Hippocampal formation (tissue), 2 donors: ENCODE measurements at regions not wholly inside any gene's neighbourhood (a gene's known extent, or its start where the extent isn't known, plus 50 kb on each side); places are given as distances from the start of the nearest gene placed in this dataset.
"Not testable (repeated sequence)": the region's sequence is repeated elsewhere in the genome, so short reads cannot be mapped to it uniquely, and the experiment has no call there.

Experiments
- DNase-seq, 2 donors: peaks; one replicate each; lab custom pipeline; 2025; lab: John Stamatoyannopoulos, UW

DNA sequence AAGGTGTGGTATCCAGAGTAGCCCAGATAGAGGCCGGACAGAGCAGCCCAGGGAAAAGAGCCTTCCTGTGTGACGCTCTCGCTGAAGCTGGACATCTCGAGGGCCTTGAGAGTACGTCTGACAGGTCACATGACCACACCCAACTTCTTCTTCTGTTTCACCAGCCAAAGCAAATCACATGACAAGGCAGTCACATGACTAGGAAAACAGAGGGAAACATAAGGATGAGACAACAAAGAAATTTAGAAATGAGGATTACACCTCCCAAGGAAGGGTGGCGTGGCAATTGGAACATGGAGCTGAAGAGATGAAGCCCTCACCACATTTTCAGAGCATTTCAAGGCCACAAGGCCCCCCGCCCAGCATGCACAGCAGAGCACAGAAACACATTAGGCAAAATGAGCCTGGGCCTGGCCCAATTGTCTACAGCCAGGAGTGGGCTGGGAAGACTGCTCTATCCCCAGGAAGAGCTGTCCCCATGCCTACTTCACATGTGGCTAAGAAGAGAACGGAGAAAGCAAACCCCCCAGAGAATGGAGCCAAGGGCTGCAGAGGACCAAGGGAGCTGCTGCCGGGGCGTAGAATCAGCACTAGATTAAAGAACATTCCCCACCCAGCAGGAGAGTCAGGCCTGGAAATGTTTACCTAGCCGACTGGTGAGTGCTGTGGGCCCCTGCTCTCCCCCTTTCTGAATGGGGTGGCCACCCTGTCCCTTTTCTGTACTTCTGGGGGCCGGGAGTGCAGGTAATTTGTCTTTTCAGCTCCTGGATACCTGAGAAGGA lies 305.1 kb downstream of the NPHP4 start:
- DNase-seq, result no peak

DNA sequence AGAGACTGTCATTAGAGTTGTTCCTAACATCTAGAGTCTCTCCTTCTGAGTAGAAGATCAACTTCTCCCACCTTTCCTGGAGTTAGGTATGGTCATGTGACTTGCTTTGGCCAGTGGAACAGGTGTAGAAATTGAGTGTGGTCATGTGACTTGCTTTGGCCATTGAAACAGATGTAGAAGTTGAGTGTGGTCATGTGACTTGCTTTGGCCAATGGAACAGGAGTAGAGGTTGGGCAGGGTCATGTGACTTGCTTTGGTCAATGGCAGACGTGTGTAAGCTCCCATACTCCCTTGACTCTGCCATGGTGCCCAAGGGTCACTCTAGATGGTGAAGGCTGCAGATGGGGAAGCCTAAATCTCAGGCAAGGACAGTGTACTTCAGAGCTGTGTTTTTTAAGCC lies 306.0 kb downstream of the NPHP4 start:
- no peak for DNase-seq

DNA sequence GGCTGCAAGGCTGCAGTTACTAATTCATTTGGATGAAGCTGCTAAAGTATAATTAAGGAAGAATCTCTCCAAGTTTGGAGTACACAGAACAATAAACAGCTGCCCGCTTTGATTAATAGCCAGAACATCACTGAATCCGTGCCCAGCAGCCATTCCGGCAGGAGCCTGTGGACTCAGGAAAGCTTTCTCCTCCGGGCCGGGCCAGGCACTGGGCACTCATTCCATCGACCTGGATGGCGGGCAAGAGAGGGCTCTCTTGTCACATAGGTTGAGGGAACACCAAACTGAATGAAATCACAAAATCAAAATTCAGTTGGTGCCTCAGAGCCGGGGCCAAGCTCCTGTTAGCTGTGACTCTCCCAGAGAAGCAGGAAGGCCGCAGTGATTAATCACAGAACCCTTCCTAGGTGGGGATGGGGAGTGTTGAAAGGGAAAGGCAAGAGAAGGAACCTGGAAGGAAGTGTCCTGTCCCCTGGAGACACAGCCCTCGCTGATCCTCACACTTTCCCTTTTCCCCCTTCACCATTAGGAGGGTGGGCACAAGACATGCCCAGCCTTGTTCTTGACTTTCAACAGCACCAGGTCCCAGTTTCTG lies 306.7 kb downstream of the NPHP4 start:
- no peak for DNase-seq

DNA sequence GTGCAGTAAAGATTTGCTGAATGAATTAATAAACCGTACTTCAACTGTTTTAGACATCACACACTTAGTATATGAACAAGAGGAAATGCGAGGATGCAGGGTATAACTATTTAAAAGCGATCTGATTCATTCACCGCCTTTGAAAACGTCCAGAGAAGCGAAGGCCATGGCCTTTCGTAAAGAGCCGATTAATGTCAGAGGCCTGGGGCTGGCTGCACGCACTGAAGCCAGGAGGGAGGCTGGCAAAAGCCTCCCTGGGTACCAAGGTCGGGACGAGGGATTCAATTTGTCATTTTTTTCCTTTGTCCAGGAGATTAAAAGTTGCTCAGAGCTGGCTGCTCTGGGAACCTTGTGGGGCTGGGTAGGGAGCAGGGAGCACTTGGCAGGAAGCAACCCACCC lies 307.4 kb downstream of the NPHP4 start:
- DNase-seq, result no peak

DNA sequence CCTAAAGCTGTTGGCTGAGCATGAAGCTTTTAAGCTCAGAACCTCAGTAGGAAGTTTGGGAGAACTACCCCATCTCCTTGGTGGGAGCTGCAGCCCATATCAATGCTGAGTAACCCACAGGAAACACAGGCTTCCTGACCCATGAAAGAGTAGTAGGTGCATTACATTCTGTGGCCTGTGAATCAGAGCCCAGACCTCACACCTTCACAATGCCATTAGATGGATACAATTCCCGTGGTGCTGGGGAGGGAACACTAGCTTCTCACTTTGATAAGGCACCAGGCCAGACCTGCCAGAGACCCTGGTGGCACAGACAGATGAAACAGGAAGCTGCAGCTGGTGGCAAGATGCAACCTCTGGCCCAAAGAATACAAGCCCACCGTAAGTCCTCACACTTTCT lies 308.8 kb downstream of the NPHP4 start:
- no peak for DNase-seq

DNA sequence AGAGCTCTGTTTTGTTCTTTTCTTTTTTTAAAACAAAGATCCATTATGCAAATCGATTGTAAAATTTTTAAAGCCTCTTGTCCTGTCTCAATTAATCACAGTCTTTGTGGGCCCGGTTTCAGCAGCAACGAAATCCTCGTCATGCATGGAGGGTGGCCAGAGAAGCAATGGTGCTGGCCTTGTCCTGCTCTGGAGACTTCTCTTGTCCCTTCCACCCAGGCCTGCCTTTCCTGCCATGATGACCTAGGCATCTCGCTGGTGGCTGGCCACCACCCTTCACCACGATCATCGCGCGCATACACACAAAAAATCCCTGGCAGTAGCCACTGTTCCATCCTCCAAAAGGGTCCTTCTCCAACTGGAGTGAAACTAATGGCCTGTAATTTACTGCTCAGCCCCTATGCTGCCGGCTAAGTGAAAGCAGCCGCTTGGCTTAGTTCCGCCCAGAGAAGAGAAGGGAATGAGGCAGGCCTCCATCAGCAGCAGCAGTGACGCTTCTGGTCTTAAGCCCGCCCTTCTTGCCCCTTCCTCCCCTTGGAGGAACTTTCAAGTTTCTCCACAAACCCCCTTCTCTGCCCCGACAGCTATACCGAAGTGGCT lies 309.5 kb downstream of the NPHP4 start:
- DNase-seq, result no peak

DNA sequence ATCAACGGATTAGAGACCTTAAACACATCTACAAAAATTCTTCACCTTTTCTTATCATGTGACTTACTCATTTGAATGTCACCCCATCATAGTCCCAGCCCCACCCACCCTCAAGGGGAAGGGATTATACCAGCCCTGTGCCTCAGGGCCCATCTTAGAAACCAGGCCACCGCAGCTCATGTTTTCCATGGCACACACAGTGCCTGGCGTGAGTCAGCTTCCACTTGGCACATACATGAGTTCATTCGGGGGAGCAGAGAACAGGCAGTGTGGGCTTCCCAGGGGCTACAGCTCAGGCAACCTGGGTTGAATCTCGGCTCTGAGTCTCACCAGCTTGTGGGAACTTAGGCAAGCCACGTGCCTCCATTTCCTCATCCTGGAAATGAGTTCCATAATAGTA lies 310.6 kb downstream of the NPHP4 start:
- DNase-seq, result no peak

DNA sequence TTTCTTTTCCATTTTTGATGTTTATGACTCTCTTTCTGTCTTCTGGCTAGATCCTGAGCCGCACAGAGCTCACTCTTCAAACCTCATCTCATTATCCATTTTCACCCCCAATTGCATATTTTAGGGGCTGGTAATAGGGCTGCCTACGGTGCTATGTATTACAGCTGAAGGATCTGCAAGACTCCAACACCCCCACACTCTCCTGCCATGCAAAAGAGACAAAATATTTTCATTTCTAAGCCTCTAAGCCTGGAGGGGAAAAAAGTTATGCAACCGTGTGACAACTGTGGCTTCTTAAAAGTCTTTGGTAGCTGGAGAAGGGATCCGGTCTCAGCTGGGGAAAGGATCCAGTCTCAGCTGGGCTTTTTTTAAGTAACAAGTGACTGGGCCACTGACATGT lies 311.6 kb downstream of the NPHP4 start:
- no peak for DNase-seq

DNA sequence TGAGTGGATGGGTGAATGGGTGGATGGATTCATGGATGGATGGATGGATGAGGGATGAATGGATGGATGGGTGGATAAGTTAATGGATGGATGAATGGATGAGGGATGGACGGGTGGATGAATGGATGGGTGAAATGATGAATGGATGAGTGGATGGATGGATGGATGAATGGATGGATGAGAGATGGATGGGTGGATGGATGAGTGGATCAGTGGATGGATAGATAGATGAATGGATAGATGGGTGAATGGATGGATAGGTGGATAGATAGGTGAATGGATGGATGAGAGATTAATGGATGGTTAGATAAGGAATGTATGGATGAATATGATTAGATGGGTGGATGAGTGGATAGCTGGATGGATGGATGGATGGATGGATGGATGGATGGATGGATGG lies 313.5 kb downstream of the NPHP4 start:
- no peak for DNase-seq

DNA sequence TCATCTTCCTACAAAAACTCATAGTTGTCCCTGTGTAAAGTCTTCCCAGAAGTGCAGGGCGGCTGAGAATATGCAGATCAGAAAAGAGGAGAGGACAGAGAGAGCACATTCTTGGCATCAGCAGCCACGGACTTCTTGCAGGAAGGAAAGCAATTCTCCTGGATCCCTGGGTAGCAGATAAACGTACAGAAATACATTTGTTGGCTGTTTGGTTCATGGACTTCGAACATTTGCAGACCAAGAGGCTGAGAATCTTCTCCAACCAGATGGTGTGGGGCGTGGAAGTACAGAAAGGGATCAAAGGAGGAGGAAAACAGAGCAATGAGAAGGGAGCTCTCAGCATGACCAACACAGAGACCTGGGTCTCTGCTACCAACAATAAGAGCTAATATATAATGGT lies 319.9 kb downstream of the NPHP4 start:
- DNase-seq, result not testable (repeated sequence)

DNA sequence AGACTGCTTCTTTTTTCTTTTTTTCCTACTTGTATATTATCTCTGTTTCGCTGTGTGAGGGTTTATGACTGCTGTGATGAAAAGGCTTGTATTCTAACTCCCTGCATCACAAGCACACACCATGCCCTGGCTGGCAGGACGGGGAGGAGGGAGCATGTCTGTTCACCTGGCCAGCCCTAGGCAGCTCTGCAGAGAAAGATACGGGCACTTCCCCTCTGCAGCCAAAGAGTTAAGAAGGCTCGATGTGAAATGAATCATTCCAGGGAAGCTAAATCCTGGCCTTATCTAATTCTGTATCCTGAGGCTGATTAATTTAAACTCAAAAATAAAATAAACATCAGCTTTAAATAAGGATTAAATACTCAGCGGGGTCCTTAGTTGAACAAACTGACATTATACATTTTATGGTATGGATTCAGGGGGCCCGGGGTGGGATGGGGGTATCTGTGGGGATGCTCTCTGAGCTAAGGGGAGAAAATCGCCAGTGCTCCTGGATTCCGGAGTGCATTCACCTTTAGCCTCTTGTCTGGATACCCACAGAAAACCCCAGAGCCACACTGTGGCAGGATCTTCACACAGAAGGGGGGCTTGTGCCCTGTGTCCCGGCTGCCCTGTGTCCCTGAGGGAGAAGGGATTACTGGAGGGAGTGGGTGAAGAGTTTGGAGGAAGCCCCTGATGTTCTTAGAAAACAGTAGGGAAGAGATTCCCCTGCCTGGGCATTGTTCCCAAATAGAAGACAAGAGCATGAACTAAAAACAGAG lies 321.5 kb downstream of the NPHP4 start:
- DNase-seq, result no peak

DNA sequence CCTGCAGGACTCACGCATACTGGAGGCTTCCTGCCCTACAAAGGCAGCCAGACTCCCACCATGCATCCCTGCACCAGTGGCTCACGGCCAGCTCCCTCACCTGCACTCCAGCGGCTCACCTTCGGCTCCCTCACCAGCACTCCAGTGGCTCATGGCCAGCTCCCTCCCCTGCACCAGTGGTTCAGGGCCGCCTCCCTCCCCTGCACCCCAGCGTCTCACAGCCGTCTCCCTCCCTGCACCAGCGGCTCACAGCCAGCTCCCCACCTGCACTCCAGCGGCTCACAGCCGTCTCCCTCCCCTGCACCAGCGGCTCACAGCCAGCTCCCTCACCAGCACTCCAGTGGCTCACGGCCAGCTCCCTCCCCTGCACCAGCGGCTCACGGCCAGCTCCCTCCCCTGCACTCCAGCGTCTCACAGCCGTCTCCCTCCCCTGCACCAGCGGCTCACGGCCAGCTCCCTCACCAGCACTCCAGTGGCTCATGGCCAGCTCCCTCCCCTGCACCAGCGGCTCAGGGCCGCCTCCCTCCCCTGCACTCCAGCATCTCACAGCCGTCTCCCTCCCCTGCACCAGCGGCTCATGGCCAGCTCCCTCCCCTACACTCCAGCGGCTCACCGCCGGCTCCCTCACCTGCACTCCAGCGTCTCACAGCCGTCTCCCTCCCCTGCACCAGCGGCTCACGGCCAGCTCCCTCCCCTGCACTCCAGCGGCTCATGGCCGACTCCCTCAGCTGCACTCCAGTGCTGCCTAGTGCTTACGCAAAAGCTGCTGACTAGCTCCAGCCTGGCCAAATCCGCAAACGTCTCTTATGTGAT lies 324.5 kb downstream of the NPHP4 start:
- no peak for DNase-seq

DNA sequence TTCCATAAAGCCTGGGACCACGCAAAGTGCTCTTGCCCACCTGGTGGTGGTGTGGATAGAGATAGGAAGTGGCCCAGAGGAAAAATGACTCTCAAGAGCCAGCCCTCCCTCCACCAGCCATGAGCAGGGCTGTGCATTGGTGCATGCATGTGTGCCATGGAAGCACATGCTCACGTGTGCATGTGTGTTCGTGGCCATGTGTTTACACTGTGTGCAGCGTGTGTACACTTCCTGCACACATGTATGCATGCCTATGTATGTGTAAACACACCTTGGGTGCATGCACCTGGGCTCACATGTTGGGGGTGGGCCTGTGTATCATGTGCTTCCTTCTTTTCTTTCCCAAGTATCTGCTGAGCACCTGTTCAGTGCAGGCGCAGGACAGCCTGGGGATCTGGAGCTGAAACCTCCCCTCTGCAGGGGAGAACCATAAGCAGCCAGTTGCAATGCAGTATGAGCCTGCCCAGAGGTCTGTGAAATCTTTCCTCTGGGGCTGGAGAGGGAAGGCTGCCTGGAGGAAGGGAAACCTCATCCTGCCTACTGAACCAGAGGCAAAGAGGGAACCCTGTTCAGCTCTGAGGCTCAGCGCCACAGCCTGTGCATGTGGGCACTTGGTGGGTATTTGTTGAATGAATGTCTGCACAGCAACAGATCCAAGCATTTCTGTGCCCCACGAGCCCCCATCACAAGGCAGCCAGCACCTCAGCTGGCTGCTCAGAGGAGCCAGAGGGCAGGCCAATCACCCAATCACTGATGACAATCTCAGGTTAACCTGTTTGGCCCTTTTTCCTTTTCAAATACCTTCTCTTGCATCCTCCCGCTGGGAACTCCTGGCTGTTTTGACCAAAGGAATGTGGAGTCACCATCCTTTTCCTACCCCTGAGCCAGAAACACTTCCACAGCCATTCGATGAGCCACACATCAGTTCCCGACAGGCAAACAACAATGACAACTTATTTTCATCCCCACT lies 327.0 kb downstream of the NPHP4 start:
- DNase-seq, result no peak

DNA sequence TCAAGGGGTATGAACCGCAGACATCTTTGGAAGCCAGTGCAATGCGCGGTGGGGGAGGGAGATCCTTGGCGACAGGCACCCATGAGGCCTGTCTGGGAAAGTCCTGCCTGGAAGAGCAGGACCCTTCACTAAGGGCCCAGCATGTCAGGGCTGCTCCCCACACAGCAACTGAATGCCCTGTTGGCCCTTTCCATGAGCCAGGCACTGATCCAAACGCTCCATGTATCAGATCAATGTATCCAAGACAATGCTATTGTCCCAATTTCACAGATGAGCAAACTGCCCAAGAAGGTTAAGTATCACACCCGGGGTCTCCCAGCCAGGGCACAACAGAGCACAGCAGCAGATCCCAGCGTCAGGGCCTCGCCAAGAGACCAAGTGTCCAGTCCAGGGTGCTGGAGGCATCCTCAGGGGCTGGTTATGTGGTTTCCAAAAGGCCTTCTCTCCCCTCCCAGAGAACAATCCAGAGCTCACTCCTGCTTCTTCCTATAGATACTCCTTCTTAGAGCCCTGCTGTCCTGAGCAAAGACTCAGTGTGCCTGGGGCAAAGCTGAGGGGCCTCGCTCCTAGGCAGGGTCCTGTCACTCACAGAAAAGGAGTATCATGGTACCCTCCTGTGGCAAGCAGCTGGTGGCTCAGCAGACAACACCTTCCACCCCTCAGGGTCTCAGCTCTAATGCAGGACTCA lies 328.0 kb downstream of the NPHP4 start:
- DNase-seq, result no peak

DNA sequence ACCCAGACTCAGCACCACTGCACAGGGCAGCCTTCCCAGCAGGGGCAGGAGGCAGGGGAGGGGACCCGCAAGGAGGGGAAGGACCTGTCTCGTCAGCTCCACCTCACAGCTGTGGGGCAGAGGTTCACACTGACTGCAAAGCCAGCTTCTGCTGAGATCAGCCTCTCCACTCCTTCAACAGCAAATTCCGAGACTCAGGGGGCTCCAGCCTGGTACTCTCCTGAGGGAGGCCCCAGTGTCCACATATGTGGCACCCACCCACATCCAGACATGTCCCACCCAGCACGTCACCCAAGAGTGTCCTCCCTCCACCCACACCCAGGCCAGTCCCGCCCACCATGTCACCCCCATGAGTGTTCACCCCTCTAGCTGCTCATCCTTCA lies 329.5 kb downstream of the NPHP4 start:
- no peak for DNase-seq

DNA sequence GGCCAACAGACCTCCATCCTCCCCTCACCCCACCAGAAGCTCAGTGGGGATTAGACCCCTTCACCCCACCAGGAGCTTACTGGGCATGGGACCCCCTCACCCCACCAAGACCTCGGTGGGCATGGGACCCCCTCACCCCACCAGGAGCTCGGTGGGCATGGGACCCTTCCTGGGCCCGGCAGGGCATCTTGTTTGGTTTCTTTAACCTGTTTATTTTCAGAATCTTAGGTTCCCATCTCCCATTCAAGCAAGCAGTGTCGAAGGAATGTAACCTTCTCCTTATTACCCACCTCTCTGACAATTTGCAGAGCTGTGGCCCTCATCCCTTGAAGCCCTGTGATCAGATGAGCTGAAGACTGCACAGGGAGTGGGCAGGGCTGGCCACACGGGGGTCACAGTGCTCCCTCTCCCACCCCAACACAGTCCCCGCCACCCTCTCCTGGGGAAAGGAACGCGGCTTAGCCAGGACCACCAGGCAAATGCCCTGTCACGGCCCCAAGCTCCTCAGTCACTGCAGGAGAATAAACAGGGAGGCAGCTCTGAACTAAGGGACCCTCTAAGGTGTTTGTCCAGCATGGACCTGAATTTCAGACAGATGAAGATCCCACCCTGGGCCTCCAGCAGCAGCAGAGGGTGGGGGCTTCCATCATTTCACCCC lies 330.0 kb downstream of the NPHP4 start:
- DNase-seq, result no peak

DNA sequence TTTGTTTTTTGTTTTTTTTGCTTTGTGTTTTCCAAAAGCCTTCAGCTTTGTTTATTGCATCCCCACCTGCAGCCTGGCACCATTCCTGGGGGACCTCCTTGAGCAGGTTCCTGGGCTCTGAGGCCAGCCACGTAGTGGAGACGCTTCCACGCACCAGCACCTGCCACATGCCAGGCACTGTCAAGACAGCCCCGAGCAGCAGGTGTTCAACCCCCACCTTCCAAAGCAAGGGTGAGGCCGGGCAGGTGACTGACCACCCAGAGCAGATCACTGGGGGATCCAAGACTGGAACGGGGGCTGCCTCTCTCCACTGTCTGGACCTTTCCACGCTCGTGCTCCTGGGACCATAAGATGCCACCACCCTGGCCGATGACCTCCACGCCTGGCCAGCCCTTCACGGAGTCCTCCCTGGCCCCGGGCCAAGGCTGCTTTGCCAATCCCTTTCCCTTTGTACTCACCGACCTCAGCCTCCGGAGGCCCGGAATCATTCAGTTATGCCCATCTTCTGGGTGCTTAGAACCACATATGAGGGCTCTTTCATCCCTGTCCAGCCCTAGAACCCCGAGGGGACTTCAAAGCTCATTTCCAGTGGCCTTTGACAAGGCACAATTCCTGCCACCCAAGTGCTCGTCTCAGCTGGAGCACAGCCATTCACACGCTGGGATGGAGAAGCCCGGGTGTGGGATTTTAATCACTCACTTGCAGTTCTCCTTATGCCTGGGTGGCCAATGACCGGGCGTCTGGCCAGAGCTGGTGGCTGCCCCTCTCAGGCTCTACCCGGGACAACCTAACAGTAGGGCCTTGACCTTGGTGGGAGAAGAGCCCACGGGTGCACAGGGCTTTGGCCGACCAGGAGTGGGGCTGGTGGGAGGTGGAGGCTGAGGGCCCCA lies 330.8 kb downstream of the NPHP4 start:
- no peak for DNase-seq

DNA sequence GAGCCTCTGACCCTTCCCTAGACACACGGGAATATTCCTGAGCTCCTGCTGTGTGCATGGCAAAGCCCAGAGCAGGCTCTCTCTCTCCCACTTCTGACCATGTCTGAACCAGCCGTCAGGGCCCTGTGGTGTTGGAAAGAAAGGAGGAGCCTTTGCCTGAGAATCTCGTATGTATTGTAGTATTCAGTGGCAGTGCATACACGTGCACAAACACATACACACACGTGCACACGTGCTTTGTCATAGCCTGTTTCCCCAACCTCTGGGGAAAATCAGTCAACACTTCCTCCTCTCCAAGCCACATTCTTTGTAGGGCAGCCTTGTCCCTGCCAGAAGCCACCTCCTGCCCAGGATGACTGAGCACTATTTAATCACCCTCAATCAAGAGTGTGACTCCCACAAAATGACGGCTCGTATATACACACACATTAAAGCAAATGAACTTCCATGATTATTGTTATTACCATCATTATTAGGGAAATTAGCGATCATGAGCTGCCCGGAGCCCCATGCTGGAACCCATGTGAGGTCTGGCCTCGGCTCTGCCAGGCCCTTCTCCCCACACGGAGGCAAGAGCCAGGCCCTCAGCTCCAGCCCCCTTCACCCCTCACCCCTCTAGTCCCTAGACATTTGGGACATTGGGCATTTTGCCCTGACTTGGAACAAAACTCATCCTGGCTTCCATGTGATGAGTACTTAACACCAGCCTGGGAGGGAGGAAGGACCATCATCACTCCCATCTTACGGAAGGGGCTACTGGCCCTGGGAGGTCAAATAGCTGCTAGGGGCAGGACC lies 331.9 kb downstream of the NPHP4 start:
- DNase-seq, result no peak
